SK-N-SH (cell line): ENCODE measurements at regions not wholly inside any gene's neighbourhood (a gene's known extent, or its start where the extent isn't known, plus 50 kb on each side); places are given as distances from the start of the nearest gene placed in this dataset.

Source experiments
- FOXJ3 ChIP-seq: sonication (generic); formaldehyde crosslinking; IDR thresholded peaks from 2 replicates; pipeline ENCODE4 v1.5.1; 2020; ENCODE audit warnings: mild to moderate bottlenecking, missing genetic modification reagents
- MXI1 ChIP-seq: IDR thresholded peaks from 2 replicates; pipeline ENCODE4 v1.6.1; 2012; ENCODE audit warnings: mild to moderate bottlenecking, low read depth, low read length, improper control_type of control experiment
- POLR2AphosphoS5 ChIP-seq: IDR thresholded peaks from 2 replicates; pipeline ENCODE4 v1.6.1; 2012; ENCODE audit warnings: low read depth, low read length
- SMC3 ChIP-seq: IDR thresholded peaks from 2 replicates; pipeline ENCODE4 v1.6.1; 2012; ENCODE audit warnings: low read depth, low read length, improper control_type of control experiment
- TF ChIP-seq, protein P1 (sequence below): IDR thresholded peaks from 2 replicates; pipeline ENCODE4 v1.4.0; 2012; ENCODE audit warnings: low read depth, borderline replicate concordance
- TF ChIP-seq, protein P2 (sequence below): fragments of 200-600 bp; sonication (generic); IDR thresholded peaks from 2 replicates; pipeline ENCODE4 v1.6.1; 2017; ENCODE audit warnings: antibody characterized with exemption, mild to moderate bottlenecking, moderate library complexity

DNA sequence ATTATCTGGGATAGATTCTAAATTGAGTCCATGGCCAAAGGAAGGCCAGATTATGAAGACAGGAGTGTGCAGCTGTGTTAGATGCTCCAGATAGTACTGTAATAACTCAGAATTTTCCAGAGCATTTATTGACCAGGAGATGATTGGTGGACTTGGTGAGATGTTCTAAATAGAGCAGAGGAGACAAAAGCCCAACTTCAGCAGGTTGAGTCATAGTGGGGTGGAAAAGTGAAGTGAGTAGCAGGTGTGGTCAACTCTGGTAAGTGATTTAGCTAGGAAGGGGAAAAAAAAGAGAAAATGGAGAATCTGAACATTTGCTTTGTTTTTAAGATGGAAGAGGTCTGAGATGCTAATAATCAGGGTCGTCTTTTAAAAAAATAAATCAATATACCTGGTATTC is 227.4 kb downstream of the TMEM200A start:
- TF ChIP-seq, protein P1, sequence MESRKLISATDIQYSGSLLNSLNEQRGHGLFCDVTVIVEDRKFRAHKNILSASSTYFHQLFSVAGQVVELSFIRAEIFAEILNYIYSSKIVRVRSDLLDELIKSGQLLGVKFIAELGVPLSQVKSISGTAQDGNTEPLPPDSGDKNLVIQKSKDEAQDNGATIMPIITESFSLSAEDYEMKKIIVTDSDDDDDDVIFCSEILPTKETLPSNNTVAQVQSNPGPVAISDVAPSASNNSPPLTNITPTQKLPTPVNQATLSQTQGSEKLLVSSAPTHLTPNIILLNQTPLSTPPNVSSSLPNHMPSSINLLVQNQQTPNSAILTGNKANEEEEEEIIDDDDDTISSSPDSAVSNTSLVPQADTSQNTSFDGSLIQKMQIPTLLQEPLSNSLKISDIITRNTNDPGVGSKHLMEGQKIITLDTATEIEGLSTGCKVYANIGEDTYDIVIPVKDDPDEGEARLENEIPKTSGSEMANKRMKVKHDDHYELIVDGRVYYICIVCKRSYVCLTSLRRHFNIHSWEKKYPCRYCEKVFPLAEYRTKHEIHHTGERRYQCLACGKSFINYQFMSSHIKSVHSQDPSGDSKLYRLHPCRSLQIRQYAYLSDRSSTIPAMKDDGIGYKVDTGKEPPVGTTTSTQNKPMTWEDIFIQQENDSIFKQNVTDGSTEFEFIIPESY, result no peak
- TF ChIP-seq, protein P2, sequence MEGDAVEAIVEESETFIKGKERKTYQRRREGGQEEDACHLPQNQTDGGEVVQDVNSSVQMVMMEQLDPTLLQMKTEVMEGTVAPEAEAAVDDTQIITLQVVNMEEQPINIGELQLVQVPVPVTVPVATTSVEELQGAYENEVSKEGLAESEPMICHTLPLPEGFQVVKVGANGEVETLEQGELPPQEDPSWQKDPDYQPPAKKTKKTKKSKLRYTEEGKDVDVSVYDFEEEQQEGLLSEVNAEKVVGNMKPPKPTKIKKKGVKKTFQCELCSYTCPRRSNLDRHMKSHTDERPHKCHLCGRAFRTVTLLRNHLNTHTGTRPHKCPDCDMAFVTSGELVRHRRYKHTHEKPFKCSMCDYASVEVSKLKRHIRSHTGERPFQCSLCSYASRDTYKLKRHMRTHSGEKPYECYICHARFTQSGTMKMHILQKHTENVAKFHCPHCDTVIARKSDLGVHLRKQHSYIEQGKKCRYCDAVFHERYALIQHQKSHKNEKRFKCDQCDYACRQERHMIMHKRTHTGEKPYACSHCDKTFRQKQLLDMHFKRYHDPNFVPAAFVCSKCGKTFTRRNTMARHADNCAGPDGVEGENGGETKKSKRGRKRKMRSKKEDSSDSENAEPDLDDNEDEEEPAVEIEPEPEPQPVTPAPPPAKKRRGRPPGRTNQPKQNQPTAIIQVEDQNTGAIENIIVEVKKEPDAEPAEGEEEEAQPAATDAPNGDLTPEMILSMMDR, result no peak
- TF ChIP-seq SMC3, result no peak
- no peak for TF ChIP-seq MXI1
- TF ChIP-seq POLR2AphosphoS5, result no peak
- TF ChIP-seq FOXJ3 (CRISPR knock-in tag), result no peak
